SKM-1 treated with dmso at 0.1 percent for 144 hours (cell line): ENCODE measurements at regions not wholly inside any gene's neighbourhood (a gene's known extent, or its start where the extent isn't known, plus 50 kb on each side); places are given as distances from the start of the nearest gene placed in this dataset.

Source experiments
- DNase-seq: peaks from one replicate; lab custom pipeline; 2025; ENCODE audit not compliant: unreplicated experiment; lab: John Stamatoyannopoulos, UW

DNA sequence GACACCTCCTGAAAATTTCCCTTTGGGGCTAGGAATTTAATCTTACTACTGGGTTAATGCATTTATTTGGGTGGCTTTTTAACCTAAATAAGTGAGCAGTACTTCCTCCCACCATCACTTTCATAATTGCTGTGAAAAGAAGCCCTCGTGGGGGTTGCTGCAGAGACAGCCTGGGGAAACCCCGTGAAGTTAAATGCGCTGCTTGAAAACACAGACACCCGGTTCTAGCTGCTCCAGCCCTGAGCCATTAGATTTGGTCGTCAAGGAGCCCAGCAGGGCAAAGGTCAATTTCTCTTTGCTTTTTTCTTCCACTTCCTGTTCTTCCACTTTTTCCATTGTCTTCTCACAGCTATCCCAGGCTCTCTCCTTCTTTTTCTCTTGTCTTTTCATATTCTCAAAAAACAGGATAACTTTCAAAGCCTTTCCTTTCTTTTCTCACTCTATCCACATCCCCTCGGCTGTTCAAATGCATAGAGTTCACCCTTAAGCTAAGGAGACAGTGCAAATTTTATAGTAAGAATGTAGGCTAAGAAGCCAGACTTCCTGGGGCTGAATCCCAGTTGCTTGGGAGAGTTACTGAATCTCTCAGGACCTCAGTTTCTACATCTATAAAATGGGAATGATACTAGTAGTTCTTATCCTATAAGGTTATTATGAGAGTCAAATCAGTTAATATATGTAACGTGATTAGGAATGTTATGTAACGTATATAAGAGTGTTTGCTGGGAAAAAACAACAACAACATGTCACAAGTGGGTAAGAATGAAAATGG, 91.5 kb upstream of the ZNF827 start:
- DNase-seq: no peak

DNA sequence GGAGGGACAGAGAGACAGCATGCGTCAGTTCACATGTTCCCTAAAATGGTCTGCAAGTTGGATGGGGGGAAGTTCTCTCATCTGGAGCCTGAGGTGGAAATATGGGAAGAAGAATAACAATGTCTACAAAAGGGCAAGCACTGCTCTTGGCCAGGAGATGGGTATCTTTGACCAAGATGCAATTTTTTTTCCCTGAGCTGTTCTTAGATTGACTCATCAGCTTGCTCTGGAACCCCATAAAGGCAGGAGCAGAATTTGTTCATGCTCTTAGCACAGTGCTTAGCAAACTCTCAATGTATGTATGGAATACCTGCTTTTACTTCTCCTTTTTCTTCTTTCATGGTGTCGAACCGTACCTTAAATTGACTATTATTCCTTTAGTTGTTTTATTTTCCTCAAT, 90.5 kb upstream of the ZNF827 start:
- no peak for DNase-seq

DNA sequence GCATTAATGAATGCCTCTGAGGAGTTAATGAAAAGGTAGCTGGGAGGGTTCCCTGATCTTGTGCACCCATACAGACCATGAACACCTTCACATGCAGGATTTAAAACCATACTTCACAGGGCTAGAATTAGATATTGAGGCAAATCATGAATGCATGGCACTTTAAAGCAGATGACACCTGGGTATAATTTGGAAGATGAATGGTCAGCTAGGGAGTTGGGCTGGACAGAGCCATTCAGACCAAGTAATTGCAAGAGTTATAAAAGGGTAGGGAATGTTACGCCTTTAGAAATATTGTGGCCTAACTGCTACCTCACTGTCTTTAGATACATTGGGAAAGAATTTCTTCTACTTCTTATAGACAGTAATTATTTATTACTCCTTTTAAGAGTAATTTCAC, 89.1 kb upstream of the ZNF827 start:
- no peak for DNase-seq

DNA sequence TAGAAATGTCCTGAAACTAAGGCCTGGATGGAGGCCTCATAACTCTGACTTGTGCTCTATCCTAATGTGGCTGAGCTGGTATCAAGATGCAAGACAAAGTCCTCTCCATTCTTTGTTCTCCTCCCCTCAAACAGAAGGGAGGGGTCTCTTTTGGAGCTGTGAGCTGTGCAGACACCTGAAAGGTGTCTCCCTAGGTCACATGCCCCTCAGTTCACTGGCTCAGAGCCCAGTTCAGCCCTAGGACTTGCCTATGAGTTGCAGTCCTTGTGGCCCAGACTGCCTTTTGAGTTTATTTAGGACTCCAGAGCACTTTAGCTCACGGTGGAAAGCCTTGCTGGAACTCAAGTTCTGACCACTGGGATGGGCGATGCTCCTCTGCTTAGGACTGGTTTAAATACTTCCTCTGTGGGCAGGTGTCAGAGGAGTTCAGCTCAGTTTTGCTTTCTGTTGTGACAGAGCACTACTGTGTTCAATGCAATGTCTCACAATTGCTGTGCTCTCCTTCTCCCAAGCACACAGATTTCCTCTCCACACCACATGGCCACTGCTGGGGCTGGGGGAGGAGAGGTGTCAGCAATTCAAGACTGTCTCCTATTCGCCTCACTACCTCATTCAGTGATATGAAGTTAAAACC, 84.8 kb upstream of the ZNF827 start:
- DNase-seq: no peak

DNA sequence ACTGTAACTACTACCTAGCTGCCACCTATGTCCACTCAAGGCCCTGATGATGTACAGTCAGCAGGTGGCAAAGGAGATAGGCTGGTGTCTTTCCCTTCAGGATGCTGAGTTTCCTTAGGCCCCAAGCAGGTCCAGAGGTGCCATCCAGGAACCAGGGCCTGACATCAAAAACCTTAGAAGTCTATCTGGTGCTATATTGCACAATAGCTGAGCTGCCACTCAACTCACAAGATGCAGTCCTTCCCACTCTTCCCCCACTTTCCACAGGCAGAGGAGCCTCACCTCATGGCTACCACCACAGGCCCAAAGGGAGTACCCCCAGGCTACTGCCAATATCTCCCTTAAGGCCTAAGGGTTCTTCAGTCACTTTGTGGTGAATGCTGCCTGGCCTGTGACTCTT, 83.9 kb upstream of the ZNF827 start:
- no peak for DNase-seq

DNA sequence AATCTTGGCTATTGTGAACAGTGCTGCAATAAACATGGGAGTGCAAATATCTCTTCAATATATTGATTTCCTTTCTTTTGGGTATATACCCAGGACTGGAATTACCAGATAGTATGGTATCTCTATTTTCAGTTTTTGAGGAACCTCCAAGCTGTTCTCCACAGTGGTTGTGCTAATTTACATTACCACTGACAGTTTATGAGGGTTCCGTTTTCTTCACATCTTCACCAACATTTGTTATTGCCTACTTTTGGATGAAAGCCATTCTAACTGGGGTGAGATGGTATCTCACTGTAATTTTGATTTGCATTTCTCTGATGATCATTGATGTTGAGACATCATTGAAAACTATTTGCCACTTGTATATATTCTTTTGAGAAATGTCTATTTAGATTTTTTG, 79.6 kb upstream of the ZNF827 start:
- DNase-seq: no peak

DNA sequence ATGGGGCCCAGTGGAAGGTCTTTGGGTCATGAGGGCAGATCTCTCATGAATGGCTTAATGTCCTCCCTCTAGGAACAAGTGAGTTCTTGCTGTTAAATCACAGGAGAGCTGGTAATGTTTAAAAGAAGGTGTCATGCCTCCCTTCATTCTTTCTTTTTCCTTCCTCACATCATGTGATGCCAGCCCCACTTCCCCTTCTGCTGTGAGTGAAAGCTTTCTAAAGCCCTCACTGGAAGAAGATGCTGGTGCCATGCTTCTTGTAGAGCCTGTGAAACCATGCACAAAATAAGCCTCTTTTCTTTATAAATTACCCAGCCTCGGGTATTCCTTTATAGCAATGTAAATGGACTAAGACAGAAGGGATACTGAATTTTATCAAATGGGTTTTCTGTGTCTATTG, 66.1 kb upstream of the ZNF827 start:
- no peak for DNase-seq

DNA sequence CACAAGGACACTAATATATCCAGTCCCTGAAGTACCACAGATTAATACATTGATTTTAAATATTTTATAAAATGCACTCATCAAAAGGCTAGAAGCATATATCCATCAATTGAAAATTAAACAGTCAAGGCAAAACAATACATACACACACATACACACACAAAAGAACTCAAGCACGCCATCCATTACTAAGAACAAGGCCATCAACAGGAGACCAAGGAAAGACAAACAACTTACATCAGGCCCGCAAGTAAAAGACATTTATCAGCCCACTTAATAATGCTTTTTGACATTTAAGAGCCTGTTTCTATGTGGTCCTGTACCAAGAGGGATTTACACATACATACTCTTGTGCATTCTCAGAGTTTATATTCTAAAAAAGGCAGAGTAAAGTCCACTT, 50.0 kb upstream of the ZNF827 start:
- no peak for DNase-seq
